SH-SY5Y (cell line): ENCODE measurements at regions not wholly inside any gene's neighbourhood (a gene's known extent, or its start where the extent isn't known, plus 50 kb on each side); places are given as distances from the start of the nearest gene placed in this dataset.

Experiments used
- GATA2 ChIP-seq: IDR thresholded peaks from 2 replicates; pipeline ENCODE4 v1.6.1; 2011; ENCODE audit warnings: mild to moderate bottlenecking, low read depth, low read length
- GATA3 ChIP-seq: IDR thresholded peaks from 2 replicates; pipeline ENCODE4 v1.6.1; 2011; ENCODE audit warnings: low read depth, mild to moderate bottlenecking, low read length, moderate library complexity

- 0 out of 2 replicates have a peak, but pooled peaks have one; percentile 17 for TF ChIP-seq GATA2
- no peak for TF ChIP-seq GATA3
Observed at GRCh38 chr5:82375488-82376244, 97.5 kb upstream of the RPS23 start.

- no peak for TF ChIP-seq GATA3
Observed at GRCh38 chr5:82374637-82375036, 96.5 kb upstream of the RPS23 start.

- TF ChIP-seq GATA3: no peak
- TF ChIP-seq GATA2: no peak
Observed at GRCh38 chr5:82367930-82368329, 89.8 kb upstream of the RPS23 start.

GRCh38 chr5:82365744-82366228 lies 87.6 kb upstream of the RPS23 start:
- TF ChIP-seq GATA2: no peak
- TF ChIP-seq GATA3: no peak

- TF ChIP-seq GATA2 (no peak), GATA3 (no peak)
Observed at GRCh38 chr5:82365026-82365425, 86.9 kb upstream of the RPS23 start.

GRCh38 chr5:82364497-82364896 lies 86.3 kb upstream of the RPS23 start:
- TF ChIP-seq GATA3 (no peak), GATA2 (no peak)

- TF ChIP-seq GATA3 (no peak), GATA2 (no peak)
Observed at GRCh38 chr5:82363524-82363923, 85.4 kb upstream of the RPS23 start.

GRCh38 chr5:82362636-82363035 lies 84.5 kb upstream of the RPS23 start:
- TF ChIP-seq GATA3: no peak
- TF ChIP-seq GATA2: no peak

GRCh38 chr5:82360022-82360421 lies 81.9 kb upstream of the RPS23 start:
- TF ChIP-seq GATA3 (no peak), GATA2 (no peak)

GRCh38 chr5:82359272-82359671 lies 81.1 kb upstream of the RPS23 start:
- TF ChIP-seq GATA2 (no peak), GATA3 (no peak)

GRCh38 chr5:82358457-82358856 lies 80.3 kb upstream of the RPS23 start:
- TF ChIP-seq GATA3 (no peak), GATA2 (no peak)

GRCh38 chr5:82356808-82357671 lies 78.9 kb upstream of the RPS23 start:
- no peak for TF ChIP-seq GATA3
- TF ChIP-seq GATA2: no peak

GRCh38 chr5:82356021-82356420 lies 77.9 kb upstream of the RPS23 start:
- TF ChIP-seq GATA3 (no peak), GATA2 (no peak)

- TF ChIP-seq GATA2: no peak
Observed at GRCh38 chr5:82355496-82355895, 77.3 kb upstream of the RPS23 start.

GRCh38 chr5:82355053-82355452 lies 76.9 kb upstream of the RPS23 start:
- TF ChIP-seq GATA2 (no peak), GATA3 (no peak)

GRCh38 chr5:82354543-82354942 lies 76.4 kb upstream of the RPS23 start:
- no peak for TF ChIP-seq GATA3
- TF ChIP-seq GATA2: no peak
